GM12878 (cell line): ENCODE measurements at regions not wholly inside any gene's neighbourhood (a gene's known extent, or its start where the extent isn't known, plus 50 kb on each side); places are given as distances from the start of the nearest gene placed in this dataset.

Experiments used
- CTCF ChIP-seq, 3 experiments: IDR thresholded peaks in 2 of 3; conservative IDR thresholded peaks in 1 of 3; 2 replicates each; pipeline ENCODE4 v1.5.1; 2011; ENCODE audit warnings: low read depth in 3 of 3, low read length in 3 of 3, mild to moderate bottlenecking in 3 of 3, control low read depth in 2 of 3, moderate library complexity in 2 of 3, inconsistent platforms in 1 of 3, mixed read lengths in 1 of 3; ENCODE audit not compliant: control insufficient read depth in 2 of 3, insufficient read depth in 1 of 3; ENCODE audit errors: extremely low read depth in 1 of 3
- EZH2 ChIP-seq: IDR thresholded peaks from 2 replicates; pipeline ENCODE4 v1.6.1; 2012; ENCODE audit warnings: low read depth, mild to moderate bottlenecking, control low read depth, inconsistent platforms, low read length, borderline replicate concordance; ENCODE audit not compliant: control insufficient read depth
- GABPA ChIP-seq: IDR thresholded peaks from 2 replicates; pipeline ENCODE4 v1.6.1; 2014; ENCODE audit warnings: antibody characterized with exemption, low read depth, mild to moderate bottlenecking, inconsistent platforms
- IRF3 ChIP-seq: fragments of 450-650 bp; IDR thresholded peaks from 2 replicates; pipeline ENCODE4 v1.6.1; 2014; ENCODE audit warnings: mild to moderate bottlenecking
- KLF5 ChIP-seq: fragments of 450-650 bp; IDR thresholded peaks from 2 replicates; pipeline ENCODE4 v1.6.1; 2014; ENCODE audit warnings: mild to moderate bottlenecking; ENCODE audit not compliant: partially characterized antibody
- POLR2A ChIP-seq: IDR thresholded peaks from 2 replicates; pipeline ENCODE4 v1.6.1; 2011; ENCODE audit warnings: low read depth, mild to moderate bottlenecking, low read length
- POLR2AphosphoS2 ChIP-seq: IDR thresholded peaks from 2 replicates; pipeline ENCODE4 v1.6.1; 2011; ENCODE audit warnings: low read depth, mild to moderate bottlenecking, low read length, improper control_type of control experiment, moderate library complexity
- SKIL ChIP-seq: fragments of 450-650 bp; IDR thresholded peaks from 2 replicates; pipeline ENCODE4 v1.6.1; 2017; ENCODE audit warnings: mild to moderate bottlenecking, low read depth, inconsistent platforms; ENCODE audit not compliant: poor library complexity, severe bottlenecking
- TAF1 ChIP-seq: IDR thresholded peaks from 2 replicates; pipeline ENCODE4 v1.6.1; 2011; ENCODE audit warnings: mild to moderate bottlenecking, low read depth, low read length, borderline replicate concordance
- ZNF24 ChIP-seq: fragments of 450-650 bp; IDR thresholded peaks from 2 replicates; pipeline ENCODE4 v1.6.1; 2017; ENCODE audit warnings: antibody characterized with exemption, mild to moderate bottlenecking

DNA sequence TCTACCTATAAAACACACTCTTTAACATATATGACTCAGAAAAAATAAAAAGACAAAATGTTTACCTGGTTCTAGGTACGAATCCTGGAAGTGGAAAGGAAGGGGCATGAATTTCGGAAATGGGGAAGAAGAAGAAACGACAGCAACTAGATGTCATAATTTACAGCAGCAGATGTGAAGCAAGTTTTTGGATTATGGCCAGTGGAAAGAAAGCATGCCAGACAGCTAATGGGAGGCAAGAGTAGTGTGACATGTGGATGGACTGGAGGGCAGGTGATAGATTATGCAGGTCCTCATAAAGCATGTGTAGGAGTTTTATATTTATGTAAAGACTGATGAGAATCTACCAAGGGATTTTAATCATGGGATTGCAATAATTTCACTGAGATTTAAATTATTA is 279.0 kb upstream of the TACR3 start:
- TF ChIP-seq ZNF24 (no peak), POLR2AphosphoS2 (no peak), CTCF (IDR thresholded peaks at IDR 0.05 in 2 of 3, conservative IDR thresholded peaks at IDR 0.05 in 1 of 3; ENCODE audit: control insufficient read depth in 2 of 3, extremely low read depth in 1 of 3, insufficient read depth in 1 of 3, low read depth in 3 of 3, low read length in 3 of 3) (no peak), EZH2 (no peak), KLF5 (no peak), SKIL (no peak), POLR2A (no peak), IRF3 (no peak), GABPA (no peak), TAF1 (no peak)
